DND-41 (cell line): ENCODE measurements at regions not wholly inside any gene's neighbourhood (a gene's known extent, or its start where the extent isn't known, plus 50 kb on each side); places are given as distances from the start of the nearest gene placed in this dataset.

Source experiments
- ATAC-seq: fragments of 200-7000 bp; cut with Tn5 transposase; 3 replicates; pipeline ENCODE4 v1.9.1; 2021; ENCODE audit warnings: low read depth; ENCODE audit not compliant: insufficient read depth
- DNase-seq: peaks from one replicate; pipeline ENCODE4 v3.0.0-alpha.2; 2020
- H2AFZ ChIP-seq: 2 replicates; pipeline ENCODE4 v1.6.0; 2012; ENCODE audit warnings: low read depth, low read length
- H3K27ac ChIP-seq: 2 replicates; pipeline ENCODE4 v1.5.1; 2012; ENCODE audit warnings: low read length, inconsistent platforms
- H3K27me3 ChIP-seq: fragments of 200-600 bp; sonication (generic); 2 replicates; pipeline ENCODE4 v1.6.0; 2012; ENCODE audit warnings: low read length, mild to moderate bottlenecking, inconsistent platforms; ENCODE audit not compliant: insufficient read depth, poor library complexity
- H3K36me3 ChIP-seq: 2 replicates; pipeline ENCODE4 v1.5.1; 2012; ENCODE audit warnings: low read length, inconsistent platforms; ENCODE audit not compliant: insufficient read depth
- H3K4me1 ChIP-seq: 2 replicates; pipeline ENCODE4 v1.5.1; 2012; ENCODE audit warnings: mild to moderate bottlenecking, low read length; ENCODE audit not compliant: insufficient read depth
- H3K4me2 ChIP-seq: 2 replicates; pipeline ENCODE4 v1.6.0; 2012; ENCODE audit warnings: mild to moderate bottlenecking, moderate library complexity, low read length, inconsistent platforms; ENCODE audit not compliant: insufficient read depth
- H3K4me3 ChIP-seq, 2 experiments: fragments of 200-600 bp in 1 of 2; shearing (Covaris generic) in 1 of 2; 2 replicates each; pipeline ENCODE4 v1.5.1; 2012 to 2016; ENCODE audit warnings: inconsistent platforms in 2 of 2, low read length in 2 of 2, mild to moderate bottlenecking in 2 of 2, low read depth in 1 of 2, moderate library complexity in 1 of 2
- H3K79me2 ChIP-seq: 2 replicates; pipeline ENCODE4 v1.6.0; 2012; ENCODE audit warnings: low read length, inconsistent platforms; ENCODE audit not compliant: insufficient read depth
- H3K9ac ChIP-seq: 2 replicates; pipeline ENCODE4 v1.6.0; 2012; ENCODE audit warnings: low read depth, mild to moderate bottlenecking, inconsistent platforms, low read length, moderate library complexity
- H3K9me3 ChIP-seq: 2 replicates; pipeline ENCODE4 v1.5.1; 2012; ENCODE audit warnings: low read length, moderate library complexity, mild to moderate bottlenecking, inconsistent platforms; ENCODE audit not compliant: insufficient read depth, severe bottlenecking
- H4K20me1 ChIP-seq: 2 replicates; pipeline ENCODE4 v1.6.0; 2012; ENCODE audit warnings: low read length; ENCODE audit not compliant: insufficient read depth
- EZH2 ChIP-seq: IDR thresholded peaks from 3 replicates; pipeline ENCODE4 v1.6.1; 2012; ENCODE audit warnings: borderline replicate concordance, low read depth, mild to moderate bottlenecking, moderate library complexity, low read length, inconsistent platforms; ENCODE audit not compliant: severe bottlenecking
- TF ChIP-seq, protein P1 (sequence below): IDR thresholded peaks from 2 replicates; pipeline ENCODE4 v1.5.1; 2012; ENCODE audit warnings: borderline replicate concordance, low read length, moderate library complexity, mild to moderate bottlenecking; ENCODE audit not compliant: poor library complexity, severe bottlenecking; ENCODE audit errors: extremely low read depth

DNA sequence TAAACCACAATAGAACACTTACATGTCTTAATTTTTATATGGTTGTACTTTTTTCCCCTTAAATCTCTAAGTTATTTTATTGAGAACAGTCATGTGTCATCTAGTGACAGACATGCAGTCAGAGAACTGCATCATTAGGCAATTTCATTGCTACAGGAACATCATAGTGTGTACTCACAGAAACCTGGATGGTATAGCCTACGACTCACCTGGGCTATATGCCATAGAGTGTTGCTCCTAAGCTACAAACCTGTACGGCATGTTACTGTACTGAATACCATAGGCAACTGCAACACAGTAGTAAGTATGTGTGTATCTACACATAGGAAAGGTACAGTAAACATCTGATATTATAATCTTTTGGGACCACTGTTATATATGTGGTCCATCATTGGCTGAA, 557.6 kb downstream of the PRKD1 start:
- TF ChIP-seq EZH2 = no peak
- TF ChIP-seq, protein P1, sequence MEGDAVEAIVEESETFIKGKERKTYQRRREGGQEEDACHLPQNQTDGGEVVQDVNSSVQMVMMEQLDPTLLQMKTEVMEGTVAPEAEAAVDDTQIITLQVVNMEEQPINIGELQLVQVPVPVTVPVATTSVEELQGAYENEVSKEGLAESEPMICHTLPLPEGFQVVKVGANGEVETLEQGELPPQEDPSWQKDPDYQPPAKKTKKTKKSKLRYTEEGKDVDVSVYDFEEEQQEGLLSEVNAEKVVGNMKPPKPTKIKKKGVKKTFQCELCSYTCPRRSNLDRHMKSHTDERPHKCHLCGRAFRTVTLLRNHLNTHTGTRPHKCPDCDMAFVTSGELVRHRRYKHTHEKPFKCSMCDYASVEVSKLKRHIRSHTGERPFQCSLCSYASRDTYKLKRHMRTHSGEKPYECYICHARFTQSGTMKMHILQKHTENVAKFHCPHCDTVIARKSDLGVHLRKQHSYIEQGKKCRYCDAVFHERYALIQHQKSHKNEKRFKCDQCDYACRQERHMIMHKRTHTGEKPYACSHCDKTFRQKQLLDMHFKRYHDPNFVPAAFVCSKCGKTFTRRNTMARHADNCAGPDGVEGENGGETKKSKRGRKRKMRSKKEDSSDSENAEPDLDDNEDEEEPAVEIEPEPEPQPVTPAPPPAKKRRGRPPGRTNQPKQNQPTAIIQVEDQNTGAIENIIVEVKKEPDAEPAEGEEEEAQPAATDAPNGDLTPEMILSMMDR = no peak
- no peak overlapping the region for H3K4me3 ChIP-seq
- H3K4me1 ChIP-seq = no peaks in the 10 kb centered on the region
- no peaks in the 10 kb centered on the region for H3K9me3 ChIP-seq
- no peaks in the 10 kb centered on the region for H4K20me1 ChIP-seq
- H3K79me2 ChIP-seq = no peaks in the 10 kb centered on the region
- ATAC-seq = no peak
- DNase-seq = no peak
- H3K27me3 ChIP-seq = no peaks in the 10 kb centered on the region
- H3K9ac ChIP-seq = no peak overlapping the region
- no peak overlapping the region for H2AFZ ChIP-seq
- H3K36me3 ChIP-seq = no peaks in the 10 kb centered on the region
- no peak overlapping the region for H3K4me2 ChIP-seq
- no peak overlapping the region for H3K27ac ChIP-seq

DNA sequence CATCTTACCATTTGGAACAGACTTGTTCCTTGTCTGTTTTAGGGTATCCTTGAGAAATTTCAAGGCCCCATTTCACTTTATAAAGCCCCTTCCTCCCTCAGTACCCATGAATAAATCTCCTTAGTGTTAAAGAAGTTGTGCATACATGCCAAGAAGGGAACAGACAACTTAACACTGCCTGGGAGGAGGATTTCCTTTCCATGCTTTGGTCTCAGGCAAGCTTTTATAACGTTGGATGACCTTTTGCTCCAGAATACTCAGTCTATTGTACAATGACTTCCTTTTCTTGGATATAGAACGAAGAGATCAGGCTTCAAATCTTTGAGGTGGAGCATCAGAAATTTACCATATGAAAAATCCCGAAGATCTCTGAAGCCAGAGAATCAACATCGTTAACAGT, 551.4 kb downstream of the PRKD1 start:
- ATAC-seq (no peak), DNase-seq (no peak)
- H3K9me3 ChIP-seq = no peaks in the 10 kb centered on the region
- H4K20me1 ChIP-seq = no peaks in the 10 kb centered on the region
- H3K4me2 ChIP-seq = no peak overlapping the region
- no peaks in the 10 kb centered on the region for H3K4me1 ChIP-seq
- TF ChIP-seq EZH2 = no peak
- TF ChIP-seq, protein P1 = no peak
- no peaks in the 10 kb centered on the region for H3K79me2 ChIP-seq
- no peaks in the 10 kb centered on the region for H3K36me3 ChIP-seq
- H3K9ac ChIP-seq = no peak overlapping the region
- no peak overlapping the region for H3K4me3 ChIP-seq
- no peak overlapping the region for H3K27ac ChIP-seq
- no peak overlapping the region for H2AFZ ChIP-seq
- no peaks in the 10 kb centered on the region for H3K27me3 ChIP-seq

DNA sequence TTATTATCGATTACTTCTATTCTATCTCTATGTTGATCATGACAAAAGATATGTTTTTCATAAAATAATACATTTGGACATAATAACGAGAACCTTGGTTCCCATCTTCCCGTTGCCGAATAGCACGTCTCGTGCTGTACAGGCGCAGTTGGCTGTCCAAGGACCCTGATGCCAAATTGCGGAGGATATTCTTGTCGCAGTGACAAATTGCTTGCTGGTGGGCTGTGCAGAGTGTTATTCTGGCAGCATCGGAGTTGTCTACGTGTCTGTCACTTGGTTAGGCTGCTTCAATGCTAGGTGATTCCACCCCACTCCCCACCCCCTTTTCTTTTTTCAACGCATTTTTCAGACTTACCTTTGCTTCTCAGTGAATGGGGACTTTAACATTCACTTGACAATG, 546.8 kb downstream of the PRKD1 start:
- Histone ChIP-seq H2AFZ (no peak overlapping the region), H3K27ac (no peak overlapping the region), H3K4me2 (no peak overlapping the region), H3K36me3 (no peaks in the 10 kb centered on the region), H4K20me1 (no peaks in the 10 kb centered on the region), H3K27me3 (no peaks in the 10 kb centered on the region), H3K9me3 (no peaks in the 10 kb centered on the region), H3K4me3 (no peak overlapping the region), H3K79me2 (no peaks in the 10 kb centered on the region), H3K9ac (no peak overlapping the region), H3K4me1 (no peaks in the 10 kb centered on the region)
- no peak for TF ChIP-seq EZH2
- TF ChIP-seq, protein P1 = no peak
- ATAC-seq = no peak
- DNase-seq = no peak

DNA sequence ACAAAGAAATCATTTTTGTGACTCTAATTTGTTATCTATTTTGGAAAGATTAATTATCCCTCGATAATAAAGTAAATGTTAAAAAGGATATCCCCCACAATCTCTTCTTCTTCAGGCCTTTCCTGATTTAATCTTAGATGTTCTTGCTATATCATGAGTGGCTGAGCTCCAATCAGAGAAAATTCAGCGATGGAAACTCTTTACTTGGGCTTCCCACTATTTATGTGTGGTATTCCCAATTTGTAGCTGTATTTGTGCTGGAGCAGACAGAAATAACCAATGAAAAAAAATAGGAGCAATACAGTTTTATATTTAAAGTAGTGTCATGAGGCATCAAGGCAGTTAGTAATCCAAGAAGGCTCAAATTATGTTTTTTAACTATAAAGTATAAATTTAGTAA, 539.1 kb downstream of the PRKD1 start:
- Histone ChIP-seq H3K9ac (no peak overlapping the region), H3K4me2 (no peak overlapping the region), H2AFZ (no peak overlapping the region), H3K36me3 (no peaks in the 10 kb centered on the region), H3K4me1 (no peaks in the 10 kb centered on the region), H3K9me3 (no peaks in the 10 kb centered on the region), H3K27me3 (no peaks in the 10 kb centered on the region), H4K20me1 (no peaks in the 10 kb centered on the region), H3K79me2 (no peaks in the 10 kb centered on the region), H3K4me3 (no peak overlapping the region), H3K27ac (no peak overlapping the region)
- no peak for TF ChIP-seq EZH2
- TF ChIP-seq, protein P1 = no peak
- ATAC-seq = no peak
- no peak for DNase-seq
